Activated T-helper 17 cell treated with anti-CD3 and anti-CD28 coated beads, Interleukin-2, amount 50 U/mL, for 72 hours (primary cell): ENCODE measurements at regions not wholly inside any gene's neighbourhood (a gene's known extent, or its start where the extent isn't known, plus 50 kb on each side); places are given as distances from the start of the nearest gene placed in this dataset.

Source experiments
- ATAC-seq: fragments of 150-1000 bp; cut with Tn5 transposase; replicated peaks from 2 replicates; pipeline ENCODE4 v1.10.0; 2021; ENCODE audit warnings: mild to moderate bottlenecking, moderate library complexity
- H3K27ac Mint-ChIP-seq: one replicate; pipeline ENCODE4 v1.8.0; 2022; ENCODE audit warnings: mixed read lengths
- H3K27me3 Mint-ChIP-seq: one replicate; pipeline ENCODE4 v1.8.0; 2022; ENCODE audit warnings: mixed read lengths
- H3K36me3 Mint-ChIP-seq: one replicate; pipeline ENCODE4 v1.8.0; 2022; ENCODE audit warnings: low read depth, mild to moderate bottlenecking, mixed read lengths
- H3K4me1 Mint-ChIP-seq: one replicate; pipeline ENCODE4 v1.8.0; 2022; ENCODE audit warnings: mixed read lengths
- H3K4me3 Mint-ChIP-seq: one replicate; pipeline ENCODE4 v1.8.0; 2022; ENCODE audit warnings: mild to moderate bottlenecking, mixed read lengths
- H3K9me3 Mint-ChIP-seq: one replicate; pipeline ENCODE4 v1.8.0; 2022; ENCODE audit warnings: mixed read lengths

DNA sequence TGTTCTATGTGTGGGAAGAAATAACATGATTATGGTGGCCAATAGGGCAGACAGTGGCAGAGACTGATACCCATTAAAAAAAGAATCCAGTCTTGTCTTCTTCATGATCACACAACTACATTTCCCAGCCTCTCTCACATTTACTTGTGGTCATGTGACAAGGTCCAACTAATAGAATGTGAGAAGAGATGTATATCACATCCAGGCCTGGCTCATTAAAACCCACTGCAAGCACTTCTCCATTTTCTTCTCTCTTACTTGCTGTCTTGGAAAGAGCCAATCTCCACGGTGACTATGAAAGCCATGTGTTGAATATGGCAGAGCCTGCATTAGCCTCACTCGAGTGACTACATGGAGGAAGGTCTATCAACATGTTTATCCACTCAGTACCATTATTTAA is 306.2 kb upstream of the ZEB2 start:
- Mint-ChIP-seq H3K9me3 (peaks cover 10% of the 10 kb centered on the region), H3K27ac (no peak overlapping the region), H3K27me3 (peaks cover 4% of the 10 kb centered on the region), H3K4me1 (no peaks in the 10 kb centered on the region), H3K36me3 (no peaks in the 10 kb centered on the region), H3K4me3 (no peak overlapping the region)
- no peak for ATAC-seq

DNA sequence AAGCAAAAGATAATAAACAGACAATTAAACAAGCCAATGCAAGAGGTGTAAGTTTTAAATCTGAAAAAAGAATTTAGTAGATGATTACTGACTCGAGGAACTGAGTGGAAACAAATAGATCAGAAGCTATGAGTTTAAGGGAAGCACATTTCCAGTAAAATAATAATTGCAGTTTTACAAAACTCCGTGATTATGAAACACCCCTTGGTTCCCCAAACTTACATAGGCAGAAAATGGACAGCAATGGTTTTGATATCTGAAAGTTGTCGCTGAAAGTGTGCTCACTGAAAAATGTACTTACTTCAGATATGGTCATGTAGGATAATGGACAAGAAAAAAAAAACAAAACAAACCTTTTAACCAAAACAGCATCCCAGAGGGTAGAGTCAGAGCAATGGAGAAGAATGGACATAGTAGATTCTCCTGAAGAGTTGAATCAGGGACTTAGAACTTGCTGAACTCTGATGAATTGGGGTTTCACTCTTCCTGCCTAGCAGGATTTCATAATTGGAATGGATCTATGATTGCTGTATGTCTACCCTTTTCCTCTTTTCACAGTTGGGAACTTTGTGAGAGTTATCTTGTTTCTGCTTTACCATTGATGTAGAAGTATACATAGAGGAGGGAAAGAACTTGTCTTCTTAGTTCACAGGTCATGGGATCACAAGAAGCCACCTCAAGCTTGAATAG is 305.6 kb upstream of the ZEB2 start:
- no peak for ATAC-seq
- peaks cover 4% of the 10 kb centered on the region for H3K27me3 Mint-ChIP-seq
- H3K9me3 Mint-ChIP-seq, result peaks cover 10% of the 10 kb centered on the region
- H3K36me3 Mint-ChIP-seq, result no peaks in the 10 kb centered on the region
- no peak overlapping the region for H3K4me3 Mint-ChIP-seq
- H3K27ac Mint-ChIP-seq, result no peak overlapping the region
- no peaks in the 10 kb centered on the region for H3K4me1 Mint-ChIP-seq

DNA sequence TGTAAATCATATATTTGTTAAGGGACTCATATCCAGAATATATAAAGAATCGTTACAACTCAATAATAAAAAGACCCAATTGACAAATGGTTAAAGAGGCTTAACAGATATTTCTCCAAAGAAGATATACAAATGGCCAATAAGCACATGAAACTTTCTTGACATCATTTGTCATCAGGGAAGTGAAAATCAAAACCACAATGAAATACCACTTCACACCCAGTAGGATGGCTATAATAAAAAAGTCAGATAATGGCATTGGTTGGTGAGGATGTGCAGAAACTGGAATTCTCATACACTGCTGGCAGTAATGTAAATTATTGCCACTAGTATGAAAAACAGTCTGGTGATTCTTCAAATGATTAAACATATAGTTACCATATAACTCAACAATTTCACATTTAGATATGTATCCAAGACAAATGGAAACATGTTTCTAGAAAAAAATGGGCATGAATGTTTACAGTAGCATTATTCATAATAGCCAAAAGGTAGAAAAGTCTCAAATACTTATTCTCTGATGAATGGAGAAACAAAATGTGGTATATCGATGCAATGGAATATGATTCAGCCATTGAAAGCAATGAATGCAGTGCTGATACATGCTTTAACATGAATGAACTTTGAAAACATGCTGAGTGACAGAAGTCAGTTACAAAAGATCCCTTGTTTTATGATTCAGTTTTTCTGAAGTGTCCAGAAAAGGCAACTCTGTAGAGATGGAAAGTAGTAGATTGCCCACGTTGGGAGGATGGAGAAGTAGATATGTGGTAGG is 304.6 kb upstream of the ZEB2 start:
- peaks cover 4% of the 10 kb centered on the region for H3K27me3 Mint-ChIP-seq
- ATAC-seq, result no peak
- no peak overlapping the region for H3K27ac Mint-ChIP-seq
- no peaks in the 10 kb centered on the region for H3K36me3 Mint-ChIP-seq
- H3K4me3 Mint-ChIP-seq, result no peak overlapping the region
- peaks cover 10% of the 10 kb centered on the region for H3K9me3 Mint-ChIP-seq
- no peaks in the 10 kb centered on the region for H3K4me1 Mint-ChIP-seq

DNA sequence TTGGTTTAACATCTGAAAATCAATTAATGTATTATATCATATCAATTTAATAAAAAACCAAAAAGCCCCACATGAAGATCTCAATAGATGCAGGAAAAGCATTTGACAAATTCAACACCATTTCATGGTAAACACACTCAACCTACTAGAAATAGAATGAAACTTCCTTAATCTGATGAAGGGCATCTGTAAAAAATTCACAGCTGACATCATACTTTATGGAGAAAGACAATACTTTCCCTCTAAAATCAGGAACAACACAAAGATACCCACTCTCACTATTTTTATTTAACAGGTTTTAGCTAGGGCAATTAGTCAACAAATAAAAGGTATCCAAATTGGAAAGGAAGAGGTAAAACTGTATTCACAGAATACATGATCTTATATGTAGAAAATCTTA is 303.0 kb upstream of the ZEB2 start:
- Mint-ChIP-seq H3K4me3 (no peak overlapping the region), H3K27ac (no peak overlapping the region), H3K36me3 (no peaks in the 10 kb centered on the region), H3K4me1 (no peaks in the 10 kb centered on the region), H3K9me3 (peaks cover 10% of the 10 kb centered on the region), H3K27me3 (peaks cover 6% of the 10 kb centered on the region)
- no peak for ATAC-seq

DNA sequence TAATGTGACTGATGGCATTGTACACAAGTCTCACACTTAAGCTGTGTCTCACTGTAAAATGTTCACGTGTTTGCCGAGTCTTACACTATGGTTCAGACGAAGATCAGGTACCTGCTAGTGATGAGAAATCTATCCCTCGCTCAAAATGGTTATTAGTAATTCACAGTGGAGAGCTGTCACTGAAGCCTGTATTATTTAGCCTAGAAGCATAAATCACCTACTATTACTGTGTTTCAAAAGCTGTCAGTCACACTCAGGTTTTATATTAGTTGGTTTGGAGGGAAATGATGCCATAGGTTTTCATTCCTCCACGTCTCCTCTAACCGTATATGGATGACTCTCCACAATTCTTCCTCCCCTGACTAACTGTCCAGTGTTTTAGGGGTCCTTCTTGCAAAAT is 292.4 kb upstream of the ZEB2 start:
- Mint-ChIP-seq H3K36me3 (no peaks in the 10 kb centered on the region), H3K9me3 (no peaks in the 10 kb centered on the region), H3K4me1 (no peaks in the 10 kb centered on the region), H3K4me3 (no peak overlapping the region), H3K27me3 (peaks cover 9% of the 10 kb centered on the region), H3K27ac (no peak overlapping the region)
- ATAC-seq, result no peak

DNA sequence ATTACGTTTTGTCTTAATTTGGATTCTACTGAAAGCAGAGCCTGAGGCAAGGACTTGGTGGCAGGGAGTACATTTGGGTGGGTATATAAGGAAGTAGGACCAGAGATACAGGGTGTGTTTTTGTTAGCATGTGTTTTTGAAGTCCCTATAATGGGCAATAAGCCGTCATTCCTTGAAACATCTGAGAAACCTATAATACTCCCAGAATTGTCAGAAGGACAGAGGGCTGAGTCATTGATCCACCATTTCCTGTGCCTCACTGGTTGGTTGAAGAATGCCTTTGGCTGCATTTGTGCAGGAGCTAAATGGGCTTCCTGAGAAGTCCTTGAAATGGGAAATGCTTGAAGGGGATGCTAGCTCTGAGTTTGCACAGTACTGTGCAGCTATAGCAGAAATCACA is 281.8 kb upstream of the ZEB2 start:
- Mint-ChIP-seq H3K27ac (no peak overlapping the region), H3K27me3 (peaks cover 10% of the 10 kb centered on the region), H3K9me3 (no peaks in the 10 kb centered on the region), H3K4me1 (no peaks in the 10 kb centered on the region), H3K4me3 (no peak overlapping the region), H3K36me3 (no peaks in the 10 kb centered on the region)
- ATAC-seq, result no peak

DNA sequence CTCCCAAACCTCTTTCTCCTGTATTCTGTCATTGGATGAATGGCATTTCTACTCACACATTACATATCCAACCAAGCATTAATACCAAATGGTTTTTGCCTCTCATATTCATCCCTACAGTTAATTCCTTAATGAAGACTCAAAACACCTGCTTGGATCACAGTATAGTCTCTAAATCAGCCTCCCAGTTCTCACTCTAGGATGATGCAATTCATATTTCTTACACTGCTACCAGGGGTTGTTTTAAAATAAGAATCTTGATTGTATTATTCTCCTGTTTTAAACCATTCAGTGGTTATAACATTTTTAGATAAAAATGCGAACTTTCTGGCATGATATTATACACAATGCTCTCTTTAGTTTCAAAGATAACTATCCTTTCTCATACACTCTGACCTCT is 281.4 kb upstream of the ZEB2 start:
- Mint-ChIP-seq H3K9me3 (no peaks in the 10 kb centered on the region), H3K4me3 (no peak overlapping the region), H3K27ac (no peak overlapping the region), H3K4me1 (no peaks in the 10 kb centered on the region), H3K36me3 (no peaks in the 10 kb centered on the region), H3K27me3 (peaks cover 10% of the 10 kb centered on the region)
- ATAC-seq, result no peak

DNA sequence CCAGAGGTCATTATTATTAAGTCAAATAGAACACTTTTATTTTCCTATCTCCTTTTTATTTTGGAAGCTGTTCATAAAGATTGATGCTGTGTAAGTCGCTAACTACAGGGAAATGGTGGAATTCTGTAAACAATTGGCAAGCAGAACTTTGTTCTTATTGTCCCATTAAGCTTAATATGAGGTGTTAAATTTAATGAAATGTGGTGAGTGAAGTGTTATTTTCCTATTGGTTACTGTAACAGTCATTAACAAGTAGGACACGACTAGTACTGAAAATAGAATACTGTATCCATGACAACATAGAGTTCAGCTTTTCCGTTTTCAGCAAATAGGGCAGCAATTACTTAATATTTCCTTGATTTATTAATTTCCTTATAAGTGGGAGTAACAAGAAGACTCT is 279.1 kb upstream of the ZEB2 start:
- Mint-ChIP-seq H3K27ac (no peak overlapping the region), H3K4me3 (no peak overlapping the region), H3K4me1 (no peaks in the 10 kb centered on the region), H3K27me3 (peaks cover 10% of the 10 kb centered on the region), H3K36me3 (no peaks in the 10 kb centered on the region), H3K9me3 (no peaks in the 10 kb centered on the region)
- ATAC-seq, result no peak

DNA sequence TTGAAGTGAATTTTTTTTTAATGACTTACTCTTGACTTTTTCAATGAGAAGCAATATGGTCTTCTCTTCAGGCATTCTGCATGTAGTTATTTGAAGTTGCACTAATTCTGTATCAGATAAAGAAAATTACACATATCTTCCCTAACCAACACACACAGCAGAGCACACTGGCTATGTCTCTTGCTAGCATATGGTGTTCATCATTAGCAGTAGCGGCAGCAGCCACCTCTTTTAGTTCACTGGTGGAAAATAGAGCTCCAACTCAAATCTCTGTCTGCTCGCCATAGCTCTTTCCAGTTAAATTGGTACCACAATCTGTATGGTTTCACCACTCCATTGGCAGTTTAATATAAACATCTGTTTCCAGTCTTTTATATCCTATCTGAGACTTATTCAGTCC is 278.1 kb upstream of the ZEB2 start:
- ATAC-seq, result no peak
- no peak overlapping the region for H3K4me3 Mint-ChIP-seq
- peaks cover 8% of the 10 kb centered on the region for H3K27me3 Mint-ChIP-seq
- no peaks in the 10 kb centered on the region for H3K9me3 Mint-ChIP-seq
- no peak overlapping the region for H3K27ac Mint-ChIP-seq
- H3K36me3 Mint-ChIP-seq, result no peaks in the 10 kb centered on the region
- no peaks in the 10 kb centered on the region for H3K4me1 Mint-ChIP-seq

DNA sequence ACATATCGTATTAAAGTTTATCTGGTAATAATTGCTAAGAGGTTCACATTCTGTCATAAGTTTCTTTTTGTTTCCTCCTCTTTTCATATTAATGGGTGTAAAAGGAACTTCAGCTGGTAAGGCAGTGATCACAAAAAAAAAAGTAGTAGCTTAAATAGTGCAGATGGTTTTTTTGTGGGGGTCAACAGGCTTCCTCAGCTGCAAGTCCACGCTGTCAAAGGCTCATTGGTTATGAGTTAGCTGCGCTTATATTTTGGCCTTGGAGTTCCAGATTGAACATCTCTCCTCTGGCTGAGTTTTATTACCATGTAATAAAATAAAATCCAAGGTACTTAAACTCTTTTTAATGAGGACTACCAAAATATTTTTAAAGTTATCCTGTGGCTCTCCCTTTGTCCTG is 277.0 kb upstream of the ZEB2 start:
- Mint-ChIP-seq H3K9me3 (no peaks in the 10 kb centered on the region), H3K27ac (no peak overlapping the region), H3K4me1 (no peaks in the 10 kb centered on the region), H3K4me3 (no peak overlapping the region), H3K36me3 (no peaks in the 10 kb centered on the region), H3K27me3 (peaks cover 3% of the 10 kb centered on the region)
- no peak for ATAC-seq

DNA sequence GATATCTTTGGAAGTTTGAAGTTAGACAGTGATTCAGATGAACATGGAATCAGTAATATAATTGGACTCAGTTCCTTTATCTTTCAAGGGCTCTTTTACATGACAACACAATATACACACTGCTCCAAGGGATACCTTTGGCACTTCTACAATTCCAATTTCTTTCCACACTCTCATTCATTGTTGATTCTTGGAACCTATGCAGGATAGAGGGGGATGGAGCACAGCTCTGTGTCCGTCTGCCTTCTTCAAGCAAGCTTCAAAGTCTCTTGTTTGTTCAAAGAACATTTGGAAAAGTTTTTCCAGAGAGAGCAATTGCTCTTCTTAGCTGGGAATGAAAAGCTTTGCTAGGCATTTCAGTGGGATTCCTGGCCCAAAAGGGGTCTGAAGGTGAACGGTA is 276.2 kb upstream of the ZEB2 start:
- Mint-ChIP-seq H3K4me3 (no peak overlapping the region), H3K36me3 (no peaks in the 10 kb centered on the region), H3K4me1 (no peaks in the 10 kb centered on the region), H3K9me3 (no peaks in the 10 kb centered on the region), H3K27me3 (peaks cover 3% of the 10 kb centered on the region), H3K27ac (no peak overlapping the region)
- no peak for ATAC-seq

DNA sequence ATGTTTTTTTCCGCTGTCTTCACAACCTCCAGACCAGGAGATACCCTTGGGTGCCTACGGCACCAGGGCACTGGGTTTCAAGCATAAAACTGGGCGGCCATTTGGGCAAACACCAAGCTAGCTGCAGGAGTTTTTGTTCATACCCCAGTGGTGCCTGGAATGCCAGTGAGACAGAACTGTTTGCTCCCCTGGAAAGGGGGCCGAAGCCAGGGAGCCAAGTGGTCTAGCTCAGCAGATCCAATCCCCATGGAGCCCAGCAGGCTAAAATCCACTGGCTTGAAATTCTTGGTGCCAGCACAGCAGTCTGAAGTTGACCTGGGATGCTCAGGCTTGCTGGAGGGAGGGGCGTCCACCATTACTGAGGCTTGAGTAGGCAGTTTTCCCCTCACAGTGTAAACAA is 265.3 kb upstream of the ZEB2 start:
- no peaks in the 10 kb centered on the region for H3K4me1 Mint-ChIP-seq
- no peak overlapping the region for H3K27ac Mint-ChIP-seq
- H3K36me3 Mint-ChIP-seq, result no peaks in the 10 kb centered on the region
- H3K4me3 Mint-ChIP-seq, result no peak overlapping the region
- no peaks in the 10 kb centered on the region for H3K9me3 Mint-ChIP-seq
- no peak for ATAC-seq
- peaks cover 12% of the 10 kb centered on the region for H3K27me3 Mint-ChIP-seq

DNA sequence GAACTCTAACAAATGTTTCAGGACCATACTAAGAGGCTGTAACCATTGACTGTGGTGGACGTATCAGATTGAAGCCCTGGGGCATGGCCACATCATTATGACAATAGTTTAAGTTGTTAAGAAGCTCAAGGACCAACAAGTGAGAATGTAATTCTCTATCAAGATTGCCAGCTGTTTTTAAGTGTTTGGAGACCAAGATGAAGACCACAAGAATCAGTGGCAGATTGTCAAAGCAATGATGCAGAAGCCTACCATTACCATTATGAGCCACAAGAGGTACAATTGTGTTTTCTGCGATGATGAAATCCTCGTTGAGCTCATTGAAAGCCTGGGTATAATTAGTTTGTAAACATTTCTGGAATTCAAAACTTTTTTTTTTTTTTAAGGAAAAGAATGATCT is 261.1 kb upstream of the ZEB2 start:
- no peaks in the 10 kb centered on the region for H3K4me1 Mint-ChIP-seq
- no peak overlapping the region for H3K27ac Mint-ChIP-seq
- H3K4me3 Mint-ChIP-seq, result no peak overlapping the region
- peaks cover 5% of the 10 kb centered on the region for H3K27me3 Mint-ChIP-seq
- no peaks in the 10 kb centered on the region for H3K9me3 Mint-ChIP-seq
- no peak for ATAC-seq
- H3K36me3 Mint-ChIP-seq, result no peaks in the 10 kb centered on the region

DNA sequence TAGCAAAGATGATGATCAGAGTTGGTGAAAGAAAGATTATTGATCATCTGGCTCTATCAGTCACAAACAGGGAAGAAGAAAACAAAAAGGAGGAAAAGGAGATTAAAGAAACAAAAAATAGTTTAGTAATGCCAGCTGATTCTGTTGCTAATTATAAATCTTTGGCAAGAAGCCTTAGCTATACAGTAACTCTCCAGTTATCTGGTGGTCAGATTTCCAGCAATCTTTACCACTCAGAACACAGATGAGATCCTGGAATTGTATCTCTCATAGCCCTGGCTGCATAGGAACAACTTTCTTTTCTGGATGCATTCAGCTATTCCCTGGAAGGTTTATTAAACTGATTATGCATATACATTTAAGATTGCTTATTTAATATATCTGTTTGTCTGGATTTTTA is 256.8 kb upstream of the ZEB2 start:
- no peaks in the 10 kb centered on the region for H3K9me3 Mint-ChIP-seq

DNA sequence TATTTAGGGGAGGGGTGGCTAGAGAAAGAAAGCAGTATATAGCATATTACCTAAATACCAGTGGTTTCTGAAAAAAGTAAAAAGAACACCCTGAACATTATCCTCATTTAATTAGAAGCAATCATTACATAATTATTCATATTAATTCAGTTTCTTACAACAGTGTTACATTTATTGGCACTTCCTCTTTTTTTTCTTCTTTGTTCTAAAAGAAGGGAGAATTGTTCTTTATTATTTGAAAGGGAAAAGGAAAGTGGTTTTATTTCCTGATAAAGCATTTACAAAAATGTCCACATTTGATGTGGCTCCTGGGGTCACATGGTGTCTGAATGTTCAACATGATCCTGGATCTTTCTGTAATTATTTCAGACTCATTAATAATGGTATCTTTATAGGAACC is 254.9 kb upstream of the ZEB2 start:
- Mint-ChIP-seq H3K27ac (no peak overlapping the region), H3K4me3 (no peak overlapping the region), H3K9me3 (no peaks in the 10 kb centered on the region), H3K4me1 (no peaks in the 10 kb centered on the region), H3K27me3 (peaks cover 9% of the 10 kb centered on the region), H3K36me3 (no peaks in the 10 kb centered on the region)
- no peak for ATAC-seq

More for the DNA sequence above, 256.8 kb upstream of the ZEB2 start:
- no peaks in the 10 kb centered on the region for H3K36me3 Mint-ChIP-seq
- no peak for ATAC-seq
- H3K27me3 Mint-ChIP-seq, result peaks cover 5% of the 10 kb centered on the region
- no peaks in the 10 kb centered on the region for H3K4me1 Mint-ChIP-seq
- no peak overlapping the region for H3K4me3 Mint-ChIP-seq
- no peak overlapping the region for H3K27ac Mint-ChIP-seq
